ENCODE measurements at regions not wholly inside any gene's neighbourhood (a gene's known extent, or its start where the extent isn't known, plus 50 kb on each side); places are given as distances from the start of the nearest gene placed in this dataset.

DNA sequence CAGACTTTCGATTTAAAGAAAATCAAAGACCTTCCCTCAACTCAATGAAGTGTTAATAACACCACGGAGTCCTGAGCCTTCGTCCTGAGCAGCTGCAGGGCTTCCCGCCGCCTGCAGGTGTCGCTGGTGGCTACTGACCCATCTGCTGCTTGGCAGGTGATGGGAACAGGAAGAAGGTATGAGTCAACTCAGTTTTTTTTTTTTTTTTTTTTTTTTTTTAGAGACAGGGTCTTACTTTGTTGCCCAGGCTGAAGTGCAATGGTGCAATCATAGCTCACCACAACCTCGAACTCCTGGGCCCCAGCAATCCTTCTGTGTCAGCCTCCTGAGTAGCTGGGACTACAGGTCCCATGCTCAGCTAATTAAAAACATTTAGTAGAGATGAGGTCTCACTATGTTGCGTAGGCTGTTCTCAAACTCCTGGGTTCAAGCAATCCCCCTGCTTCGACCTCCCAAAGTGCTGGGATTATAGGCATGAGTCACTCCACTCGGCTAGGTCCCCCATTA is 185.7 kb upstream of the IL12B start:
- TF ChIP-seq, protein P1, sequence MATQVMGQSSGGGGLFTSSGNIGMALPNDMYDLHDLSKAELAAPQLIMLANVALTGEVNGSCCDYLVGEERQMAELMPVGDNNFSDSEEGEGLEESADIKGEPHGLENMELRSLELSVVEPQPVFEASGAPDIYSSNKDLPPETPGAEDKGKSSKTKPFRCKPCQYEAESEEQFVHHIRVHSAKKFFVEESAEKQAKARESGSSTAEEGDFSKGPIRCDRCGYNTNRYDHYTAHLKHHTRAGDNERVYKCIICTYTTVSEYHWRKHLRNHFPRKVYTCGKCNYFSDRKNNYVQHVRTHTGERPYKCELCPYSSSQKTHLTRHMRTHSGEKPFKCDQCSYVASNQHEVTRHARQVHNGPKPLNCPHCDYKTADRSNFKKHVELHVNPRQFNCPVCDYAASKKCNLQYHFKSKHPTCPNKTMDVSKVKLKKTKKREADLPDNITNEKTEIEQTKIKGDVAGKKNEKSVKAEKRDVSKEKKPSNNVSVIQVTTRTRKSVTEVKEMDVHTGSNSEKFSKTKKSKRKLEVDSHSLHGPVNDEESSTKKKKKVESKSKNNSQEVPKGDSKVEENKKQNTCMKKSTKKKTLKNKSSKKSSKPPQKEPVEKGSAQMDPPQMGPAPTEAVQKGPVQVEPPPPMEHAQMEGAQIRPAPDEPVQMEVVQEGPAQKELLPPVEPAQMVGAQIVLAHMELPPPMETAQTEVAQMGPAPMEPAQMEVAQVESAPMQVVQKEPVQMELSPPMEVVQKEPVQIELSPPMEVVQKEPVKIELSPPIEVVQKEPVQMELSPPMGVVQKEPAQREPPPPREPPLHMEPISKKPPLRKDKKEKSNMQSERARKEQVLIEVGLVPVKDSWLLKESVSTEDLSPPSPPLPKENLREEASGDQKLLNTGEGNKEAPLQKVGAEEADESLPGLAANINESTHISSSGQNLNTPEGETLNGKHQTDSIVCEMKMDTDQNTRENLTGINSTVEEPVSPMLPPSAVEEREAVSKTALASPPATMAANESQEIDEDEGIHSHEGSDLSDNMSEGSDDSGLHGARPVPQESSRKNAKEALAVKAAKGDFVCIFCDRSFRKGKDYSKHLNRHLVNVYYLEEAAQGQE (IDR thresholded peaks at IDR 0.05; ENCODE audit: insufficient read depth in 1 of 2, low read depth in 2 of 2, low read length in 2 of 2): no peak
- TF ChIP-seq POLR2AphosphoS5 (IDR thresholded peaks at IDR 0.05; ENCODE audit: low read depth, low read length): no peak
- no peak for TF ChIP-seq FOXP2 (optimal IDR thresholded peaks at IDR 0.05; ENCODE audit: borderline replicate concordance, extremely low read depth, extremely low read length, insufficient read depth)
- TF ChIP-seq SIN3A (IDR thresholded peaks at IDR 0.05; ENCODE audit: borderline replicate concordance, insufficient read depth, low read length): no peak
- TF ChIP-seq TAF1 (IDR thresholded peaks at IDR 0.05; ENCODE audit: borderline replicate concordance, insufficient read depth, low read length): no peak

DNA sequence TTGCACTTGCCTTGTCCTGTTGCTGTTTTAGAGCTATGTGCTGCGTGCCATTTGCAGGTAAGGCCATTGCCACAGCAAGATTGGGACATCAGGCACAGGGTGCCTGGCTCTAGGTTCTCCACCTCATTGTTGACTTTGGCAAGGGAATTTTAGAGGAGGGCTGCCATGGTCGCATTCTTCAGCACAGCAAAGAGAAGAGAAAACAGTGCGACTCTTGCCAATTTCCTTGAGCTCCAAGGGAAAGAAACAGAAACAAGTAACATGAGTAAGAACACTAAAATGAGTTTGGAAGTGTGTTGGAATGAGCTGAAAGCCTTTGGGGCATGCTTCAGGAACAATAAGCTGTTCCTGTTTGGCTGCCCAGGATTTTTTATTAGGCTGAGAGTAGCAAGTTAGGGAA is 188.1 kb upstream of the IL12B start:
- TF ChIP-seq, protein P1 (IDR thresholded peaks at IDR 0.05; ENCODE audit: insufficient read depth in 1 of 2, low read depth in 2 of 2, low read length in 2 of 2): no peak
- TF ChIP-seq FOXP2 (optimal IDR thresholded peaks at IDR 0.05; ENCODE audit: borderline replicate concordance, extremely low read depth, extremely low read length, insufficient read depth): no peak
- no peak for TF ChIP-seq POLR2AphosphoS5 (IDR thresholded peaks at IDR 0.05; ENCODE audit: low read depth, low read length)
- no peak for TF ChIP-seq SIN3A (IDR thresholded peaks at IDR 0.05; ENCODE audit: borderline replicate concordance, insufficient read depth, low read length)
- TF ChIP-seq TAF1 (IDR thresholded peaks at IDR 0.05; ENCODE audit: borderline replicate concordance, insufficient read depth, low read length): no peak

DNA sequence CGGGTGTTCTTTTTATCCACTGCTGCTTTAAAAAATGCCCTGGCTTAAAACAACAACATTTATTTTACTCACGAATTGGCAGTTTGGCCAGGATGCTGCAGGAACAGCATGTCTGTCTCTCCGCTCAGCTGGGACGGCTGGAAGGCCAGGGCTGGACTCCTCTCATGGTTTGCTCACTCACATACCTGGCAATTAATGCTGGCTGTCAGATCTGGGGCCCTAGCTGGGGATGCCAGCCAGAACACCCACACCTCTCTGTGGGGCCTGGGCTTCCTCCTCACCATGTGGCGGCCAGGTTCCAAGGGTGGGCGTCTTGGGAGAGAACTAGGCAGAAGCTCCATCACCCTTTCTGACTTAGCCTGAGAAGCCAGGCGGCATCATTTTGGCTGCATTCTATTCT is 189.1 kb upstream of the IL12B start:
- no peak for TF ChIP-seq TAF1 (IDR thresholded peaks at IDR 0.05; ENCODE audit: borderline replicate concordance, insufficient read depth, low read length)
- TF ChIP-seq SIN3A (IDR thresholded peaks at IDR 0.05; ENCODE audit: borderline replicate concordance, insufficient read depth, low read length): no peak
- no peak for TF ChIP-seq FOXP2 (optimal IDR thresholded peaks at IDR 0.05; ENCODE audit: borderline replicate concordance, extremely low read depth, extremely low read length, insufficient read depth)
- no peak for TF ChIP-seq POLR2AphosphoS5 (IDR thresholded peaks at IDR 0.05; ENCODE audit: low read depth, low read length)
- TF ChIP-seq, protein P1 (IDR thresholded peaks at IDR 0.05; ENCODE audit: insufficient read depth in 1 of 2, low read depth in 2 of 2, low read length in 2 of 2): no peak

DNA sequence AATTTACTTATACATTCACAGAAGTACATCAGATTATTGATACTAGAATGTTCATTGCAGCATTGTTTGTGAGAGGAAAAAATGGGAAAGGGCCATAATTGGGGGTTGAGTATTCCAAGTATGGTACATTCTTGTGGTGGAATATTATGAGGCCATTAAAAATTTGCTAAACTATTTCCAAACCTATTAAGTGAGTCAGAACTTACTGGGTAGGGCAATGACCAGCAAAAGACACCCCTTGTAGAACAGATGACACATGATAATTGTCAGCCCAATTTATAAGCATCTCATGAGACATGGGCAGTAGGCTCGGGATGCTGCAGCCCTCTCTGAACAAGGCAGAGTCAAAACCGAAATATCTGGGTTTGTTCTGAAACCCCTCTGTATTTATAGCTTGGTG is 192.6 kb upstream of the IL12B start:
- TF ChIP-seq, protein P1 (IDR thresholded peaks at IDR 0.05; ENCODE audit: insufficient read depth in 1 of 2, low read depth in 2 of 2, low read length in 2 of 2): no peak
- TF ChIP-seq SIN3A (IDR thresholded peaks at IDR 0.05; ENCODE audit: borderline replicate concordance, insufficient read depth, low read length): no peak

DNA sequence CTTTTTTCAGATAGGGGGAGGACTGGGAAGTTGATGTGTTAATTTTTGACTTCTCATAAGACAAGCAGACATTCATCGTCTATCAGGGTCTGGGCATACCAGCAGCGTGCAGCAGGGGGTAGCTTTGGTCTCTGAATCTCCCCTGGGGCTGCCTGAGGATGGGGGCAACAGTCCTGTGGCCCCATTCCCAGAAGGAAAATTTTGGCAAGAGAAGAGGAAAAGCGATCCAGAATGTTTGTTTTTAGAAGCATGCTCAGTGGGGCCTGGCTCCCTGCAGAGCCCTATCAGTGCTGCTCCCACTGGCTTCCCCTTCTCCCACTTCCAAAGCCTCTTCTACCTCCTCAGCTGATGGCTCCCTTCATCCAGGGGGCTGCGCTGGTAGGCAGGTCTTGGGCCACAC is 194.8 kb upstream of the IL12B start:
- no peak for TF ChIP-seq SIN3A (IDR thresholded peaks at IDR 0.05; ENCODE audit: borderline replicate concordance, insufficient read depth, low read length)
- TF ChIP-seq, protein P1 (IDR thresholded peaks at IDR 0.05; ENCODE audit: insufficient read depth in 1 of 2, low read depth in 2 of 2, low read length in 2 of 2): no peak
- TF ChIP-seq POLR2AphosphoS5 (IDR thresholded peaks at IDR 0.05; ENCODE audit: low read depth, low read length): no peak
- TF ChIP-seq FOXP2 (optimal IDR thresholded peaks at IDR 0.05; ENCODE audit: borderline replicate concordance, extremely low read depth, extremely low read length, insufficient read depth): no peak
- TF ChIP-seq TAF1 (IDR thresholded peaks at IDR 0.05; ENCODE audit: borderline replicate concordance, insufficient read depth, low read length): no peak
